CD1c-positive myeloid dendritic cell (primary cell): ENCODE measurements at regions not wholly inside any gene's neighbourhood (a gene's known extent, or its start where the extent isn't known, plus 50 kb on each side); places are given as distances from the start of the nearest gene placed in this dataset.

Experiments
- DNase-seq: peaks from one replicate; pipeline ENCODE4 v3.0.0-alpha.2; 2016; ENCODE audit errors: extremely low spot score

GRCh38 chr5:56460681-56461191, 227.6 kb upstream of the ANKRD55 start:
- no peak for DNase-seq

- no peak for DNase-seq
Observed at GRCh38 chr5:56460195-56460546, 227.0 kb upstream of the ANKRD55 start.

GRCh38 chr5:56459394-56460194, 226.5 kb upstream of the ANKRD55 start:
- no peak for DNase-seq

GRCh38 chr5:56457887-56458812, 225.0 kb upstream of the ANKRD55 start:
- no peak for DNase-seq

- DNase-seq: no peak
Observed at GRCh38 chr5:56456002-56456401, 222.9 kb upstream of the ANKRD55 start.

GRCh38 chr5:56455417-56455816, 222.3 kb upstream of the ANKRD55 start:
- DNase-seq: no peak

GRCh38 chr5:56454219-56454862, 221.2 kb upstream of the ANKRD55 start:
- DNase-seq: no peak

- DNase-seq: no peak
Observed at GRCh38 chr5:56451742-56452141, 218.6 kb upstream of the ANKRD55 start.

GRCh38 chr5:56450766-56451165, 217.6 kb upstream of the ANKRD55 start:
- DNase-seq: no peak

- DNase-seq: no peak
Observed at GRCh38 chr5:56449071-56449640, 216.0 kb upstream of the ANKRD55 start.

GRCh38 chr5:56447656-56448055, 214.5 kb upstream of the ANKRD55 start:
- no peak for DNase-seq

- DNase-seq: no peak
Observed at GRCh38 chr5:56447232-56447631, 214.1 kb upstream of the ANKRD55 start.

GRCh38 chr5:56446728-56447127, 213.6 kb upstream of the ANKRD55 start:
- no peak for DNase-seq

- no peak for DNase-seq
Observed at GRCh38 chr5:56443826-56444225, 210.7 kb upstream of the ANKRD55 start.

- peak; percentile 2 for DNase-seq
Observed at GRCh38 chr5:56440871-56441740, 208.0 kb upstream of the ANKRD55 start.

GRCh38 chr5:56434986-56435385, 201.9 kb upstream of the ANKRD55 start:
- DNase-seq: no peak

- DNase-seq: no peak
Observed at GRCh38 chr5:56433039-56433617, 200.0 kb upstream of the ANKRD55 start.

- no peak for DNase-seq
Observed at GRCh38 chr5:56432321-56432720, 199.2 kb upstream of the ANKRD55 start.

GRCh38 chr5:56430422-56430821, 197.3 kb upstream of the ANKRD55 start:
- DNase-seq: no peak

- no peak for DNase-seq
Observed at GRCh38 chr5:56429110-56429561, 196.0 kb upstream of the ANKRD55 start.
